Right ventricle myocardium superior (tissue), 1 donor: ENCODE measurements at regions not wholly inside any gene's neighbourhood (a gene's known extent, or its start where the extent isn't known, plus 50 kb on each side); places are given as distances from the start of the nearest gene placed in this dataset.

Experiments
- ATAC-seq: fragments of 200-7000 bp; cut with Tn5 transposase; one replicate; pipeline ENCODE4 v1.9.1; 2020; ENCODE audit warnings: mild to moderate bottlenecking; ENCODE audit not compliant: poor library complexity
- DNase-seq: peaks from one replicate; pipeline ENCODE4 v3.0.0-alpha.2; 2020
- intact Hi-C: fragments of 100-400 bp; cut with DNase I; formaldehyde crosslinking; loops from one replicate; pipeline ENCODE4 v1.11.2; 2022
- donor health status: DM: no; HTN: yes; CAD: no; lungs with severe emphysema.

DNA sequence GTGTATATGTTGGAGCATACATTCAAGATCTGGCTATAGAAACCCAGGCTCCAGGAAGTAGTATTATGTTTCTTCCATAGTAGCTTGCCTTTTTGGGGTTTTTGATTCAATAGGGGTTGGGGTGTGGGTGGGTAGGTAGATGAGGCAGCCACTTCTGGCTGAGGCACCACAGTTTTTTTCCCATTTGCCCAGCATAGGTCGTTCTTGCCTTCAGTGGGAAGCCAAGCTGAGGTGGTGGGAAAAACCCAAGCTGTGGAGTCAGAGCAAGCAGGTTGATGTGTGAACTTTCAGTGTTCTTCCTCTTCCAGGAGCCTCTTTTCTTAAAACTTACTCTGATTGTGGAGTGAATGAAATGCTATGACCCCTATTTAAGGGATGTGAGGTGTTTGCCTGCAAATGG is 67.0 kb upstream of the RPS6KA3 start:
- ATAC-seq, result no peak
- intact Hi-C loops, result no loop called here
- DNase-seq, result no peak

DNA sequence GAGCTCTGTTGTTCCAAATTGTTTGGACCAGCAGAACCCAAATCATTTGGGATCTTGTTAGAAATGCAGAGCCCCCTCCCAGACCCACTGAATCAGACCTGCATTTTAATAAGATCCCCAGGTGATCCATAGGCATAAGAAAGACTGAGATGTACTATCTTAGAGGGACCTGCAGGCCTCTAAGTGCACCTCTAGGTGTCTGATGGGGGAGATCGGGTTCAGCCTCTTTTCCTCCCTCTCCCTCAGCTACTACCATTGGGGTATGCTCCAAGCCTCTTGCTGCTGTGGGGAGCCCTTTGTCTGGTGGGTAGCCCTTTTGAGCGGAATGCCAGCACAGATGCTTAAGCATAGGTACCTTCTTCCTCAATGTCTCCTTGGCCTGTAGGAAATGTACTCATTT is 63.8 kb upstream of the RPS6KA3 start:
- no peak for ATAC-seq
- DNase-seq, result no peak
- intact Hi-C loops, result no loop called here

DNA sequence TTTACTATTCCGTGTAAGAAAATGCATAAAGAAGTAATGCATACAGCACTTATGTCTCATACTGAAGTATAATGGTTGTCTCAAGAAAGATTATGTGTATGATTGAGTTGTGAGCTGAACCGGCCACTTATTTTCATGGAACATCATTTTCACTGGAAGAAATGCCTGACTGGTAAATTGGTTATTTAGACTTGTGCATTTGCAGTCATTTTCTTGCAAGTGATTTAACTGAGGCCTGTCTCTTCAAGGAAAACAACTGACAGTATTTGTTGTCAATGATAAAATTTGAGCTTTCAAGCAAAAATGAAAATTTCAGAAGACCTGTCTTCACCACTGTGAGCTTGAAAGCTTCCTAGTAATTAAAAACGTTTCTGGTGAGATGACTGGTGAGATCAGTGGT is 62.7 kb upstream of the RPS6KA3 start:
- no peak for DNase-seq
- intact Hi-C loops, result no loop called here
- no peak for ATAC-seq

DNA sequence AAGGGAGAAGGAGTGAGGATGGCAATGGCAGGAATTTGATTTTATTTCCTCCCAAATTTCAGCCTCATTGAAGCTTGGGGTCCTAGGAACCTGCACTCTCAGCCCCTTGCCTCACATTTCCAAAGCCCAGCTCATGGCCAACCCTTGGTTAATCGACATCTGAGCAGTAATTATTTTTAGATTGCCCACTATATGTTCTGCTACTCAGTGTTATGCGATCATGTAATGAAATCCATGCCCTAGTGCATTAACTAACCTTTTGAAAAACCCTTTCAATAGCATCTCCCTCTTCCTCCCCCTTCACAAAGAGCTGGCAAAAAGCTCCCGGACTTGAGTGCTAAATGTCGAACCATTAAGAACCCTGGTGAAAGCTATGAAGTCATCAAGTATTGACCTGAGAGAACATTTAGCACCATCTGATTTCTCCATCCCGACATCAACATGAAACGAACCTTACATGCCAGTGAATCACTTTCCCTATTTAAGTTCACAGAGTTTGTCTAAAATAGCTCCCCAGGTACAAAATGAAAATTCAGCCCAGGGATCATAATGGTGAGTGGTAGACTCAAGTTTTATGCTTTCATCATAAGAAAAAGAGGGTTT is 59.2 kb upstream of the RPS6KA3 start:
- intact Hi-C loops, result no loop called here
- ATAC-seq (no peak), DNase-seq (no peak)

DNA sequence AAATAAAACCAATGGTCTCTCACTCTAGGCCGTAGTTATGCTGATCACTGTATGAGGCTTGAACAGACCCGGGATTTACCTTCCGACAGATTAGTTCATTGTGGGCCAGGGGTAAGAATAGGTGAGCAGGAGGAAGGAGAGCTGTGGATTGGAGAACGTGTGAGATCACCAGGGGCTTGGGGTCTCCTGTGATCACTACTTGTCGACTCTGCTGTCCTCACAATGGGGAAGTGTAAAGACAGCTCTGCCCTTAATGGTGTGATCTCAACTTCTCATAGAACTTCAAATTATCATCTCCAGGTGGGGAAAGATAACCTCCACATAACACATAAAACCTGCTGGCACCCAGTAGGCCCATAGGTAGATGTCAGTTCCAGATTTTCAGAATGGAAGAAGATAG is 56.2 kb upstream of the RPS6KA3 start:
- intact Hi-C loops, result no loop called here
- DNase-seq (no peak), ATAC-seq (no peak)

DNA sequence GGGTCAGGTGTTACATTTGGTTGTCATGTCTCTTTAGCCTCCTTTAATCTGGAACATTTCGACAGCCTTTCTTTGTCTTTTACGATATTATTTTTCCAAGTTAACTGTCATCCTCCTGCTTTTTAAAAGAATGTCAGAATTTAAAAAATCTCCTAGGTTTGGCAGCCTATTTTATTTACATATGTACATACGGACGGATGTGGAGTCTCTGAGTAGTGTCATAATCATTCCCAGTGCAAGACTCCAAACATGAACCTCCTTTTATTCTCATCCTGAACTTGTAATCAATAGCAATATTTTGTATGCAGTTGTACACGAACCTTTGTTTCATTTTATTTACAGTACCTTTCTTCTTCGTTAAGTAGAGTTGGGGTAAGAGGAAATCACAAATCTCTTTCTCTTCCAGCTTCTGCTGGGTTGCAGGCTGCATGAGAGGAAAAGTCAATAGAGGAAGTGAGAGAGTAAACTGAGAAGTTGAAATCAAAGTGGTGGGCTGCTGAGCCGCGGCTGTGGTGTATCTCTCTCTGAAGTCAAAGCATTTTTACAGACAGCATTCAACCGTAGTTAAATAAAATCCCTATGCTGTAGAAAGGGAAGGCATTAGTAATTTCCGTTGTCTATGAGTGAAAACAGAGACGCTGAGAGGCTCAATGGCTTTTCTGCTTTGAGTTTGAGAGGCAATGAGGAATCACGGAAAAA is 53.9 kb upstream of the RPS6KA3 start:
- no peak for ATAC-seq
- DNase-seq, result peak; percentile 30
- intact Hi-C loops, result no loop called here

DNA sequence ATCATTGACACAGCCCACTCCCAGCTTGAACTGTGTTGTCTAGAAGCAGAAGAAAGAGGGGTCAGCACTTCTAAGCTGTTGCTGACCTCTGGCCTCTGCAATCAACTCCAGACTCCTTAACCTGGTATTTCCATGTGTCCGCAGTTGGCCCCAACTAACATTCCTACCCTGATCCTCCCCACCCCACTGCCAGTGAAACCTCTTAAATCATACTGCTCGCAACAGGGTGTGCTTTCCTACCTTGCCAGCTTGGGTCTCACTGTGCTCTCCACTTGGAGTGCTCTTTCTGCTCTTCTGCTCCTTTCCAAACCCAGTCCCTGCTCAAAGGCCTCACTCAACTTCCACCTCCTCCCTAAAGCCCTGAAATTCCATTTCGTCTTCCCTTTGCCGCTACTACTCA is 52.3 kb upstream of the RPS6KA3 start:
- intact Hi-C loops, result no loop called here
- no peak for DNase-seq
- ATAC-seq, result no peak

DNA sequence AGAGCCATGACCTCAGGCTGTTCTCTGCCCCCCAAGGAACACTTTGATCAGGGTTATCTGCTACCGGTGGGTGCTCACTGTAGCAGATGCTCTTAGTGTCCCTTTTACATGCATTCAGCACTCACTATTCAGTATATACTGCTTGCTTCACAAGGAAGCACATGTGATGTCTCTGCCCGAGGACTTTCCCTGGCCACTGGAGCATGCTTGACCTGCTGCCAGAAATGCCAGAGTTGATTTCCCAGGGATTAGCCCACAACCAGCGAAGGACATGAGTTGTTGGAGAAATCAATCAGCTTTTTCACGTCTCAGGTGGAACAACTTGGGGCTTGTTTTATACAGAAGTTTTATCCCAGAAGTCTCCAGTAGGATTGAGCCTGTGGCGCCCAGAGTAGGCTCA is 51.2 kb upstream of the RPS6KA3 start:
- DNase-seq (no peak), ATAC-seq (no peak)
- intact Hi-C loops, result no loop called here
